ENCODE measurements at regions not wholly inside any gene's neighbourhood (a gene's known extent, or its start where the extent isn't known, plus 50 kb on each side); places are given as distances from the start of the nearest gene placed in this dataset.
"Not testable (repeated sequence)": the region's sequence is repeated elsewhere in the genome, so short reads cannot be mapped to it uniquely, and the experiment has no call there.

DNA sequence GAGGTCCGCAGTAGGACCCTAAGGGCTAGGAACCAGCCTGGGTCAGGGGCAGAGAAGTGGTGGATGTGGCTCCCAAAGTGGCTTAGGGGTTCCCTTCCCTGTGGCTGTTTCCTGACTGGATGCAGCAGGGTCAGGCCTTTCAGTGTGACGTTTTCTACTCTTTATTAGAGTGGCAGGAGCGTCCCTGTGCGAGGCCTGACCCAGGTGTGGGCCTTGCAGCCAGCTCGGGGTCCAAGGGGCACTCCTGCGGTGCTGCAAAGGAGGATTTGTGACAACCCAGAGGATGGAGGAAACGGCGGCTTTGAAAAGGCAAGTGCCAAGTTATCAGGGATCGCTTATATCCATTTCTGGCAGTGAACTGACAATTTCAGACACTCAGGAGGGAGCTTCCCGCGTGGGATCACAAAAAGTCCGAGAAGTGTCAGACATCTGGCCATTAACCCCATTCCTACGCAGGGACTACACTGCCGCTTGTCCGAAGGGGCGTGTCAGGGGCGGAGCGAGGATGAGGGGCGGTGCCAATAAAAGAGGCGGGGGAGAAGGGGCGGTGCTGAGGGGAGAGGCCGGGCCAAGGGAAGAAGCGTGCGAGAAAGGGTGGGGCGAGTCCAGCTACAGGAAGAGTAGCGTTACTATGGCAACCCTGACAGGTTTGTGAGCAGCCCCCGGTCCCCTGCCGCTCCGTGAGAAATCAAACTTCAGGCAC, 98.8 kb upstream of the ZNF722 start:
- WGBS, 2 experiments (ENCODE audit: low coverage in 1 of 2, low lambda C conversion rate in 2 of 2, missing lambda C conversion rate in 2 of 2): 18 to 22% methylated on average over 21 to 29 of the region's 29 CpGs
- Histone ChIP-seq H3F3A (ENCODE audit: insufficient read depth) (no peaks in the 10 kb centered on the region), H3K4me1 (ENCODE audit: insufficient read depth) (no peaks in the 10 kb centered on the region)

DNA sequence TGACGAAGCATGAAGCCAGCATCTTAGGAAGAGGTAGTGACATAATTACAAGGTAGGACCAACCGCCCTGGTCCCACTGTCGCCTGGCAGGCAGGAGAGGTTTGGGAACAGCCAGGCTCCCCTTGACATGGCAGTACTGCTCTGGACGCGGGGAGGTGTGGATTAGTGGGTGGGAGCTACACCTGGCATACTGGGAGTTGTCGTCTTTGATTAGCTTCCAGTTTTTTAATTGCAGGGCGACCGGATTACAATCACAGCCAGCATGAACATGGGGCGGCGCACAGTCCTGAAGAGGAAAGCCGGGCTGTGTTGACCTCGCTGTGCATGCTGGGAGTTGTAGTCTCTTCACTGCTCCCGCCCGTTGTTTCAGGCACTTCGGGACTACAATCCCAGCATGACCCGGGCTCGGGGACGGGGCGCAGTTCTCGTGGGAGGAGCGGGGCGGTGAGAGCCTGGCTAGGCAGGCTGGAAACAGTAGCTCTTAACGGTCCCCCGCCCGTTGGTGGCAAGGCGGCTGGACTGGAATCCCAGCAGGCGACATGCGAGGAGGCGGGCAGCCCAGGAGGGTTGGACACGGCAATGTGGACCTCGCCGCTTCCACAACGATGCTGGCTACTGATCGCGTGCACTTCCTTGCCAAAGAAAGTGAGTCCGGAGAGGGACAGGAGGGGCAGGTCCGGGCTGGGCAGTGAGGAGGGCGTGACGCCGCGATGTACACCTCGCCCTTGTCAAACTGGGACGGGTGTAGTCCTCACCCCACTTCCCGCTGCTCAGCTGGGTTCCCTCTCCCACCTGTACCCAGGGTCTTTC, 98.0 kb upstream of the ZNF722 start:
- Histone ChIP-seq H4K20me1 (ENCODE audit: insufficient read depth) (no peaks in the 10 kb centered on the region), H3F3A (ENCODE audit: insufficient read depth) (no peaks in the 10 kb centered on the region), H3K4me2 (ENCODE audit: unreplicated experiment) (no peak overlapping the region), H3K9me3 (ENCODE audit: low read depth) (no peaks in the 10 kb centered on the region), H3K27ac (no peak overlapping the region), H3K27me3 (replicated peaks; ENCODE audit: insufficient read depth) (no peaks in the 10 kb centered on the region), H3K9me2 (ENCODE audit: insufficient read depth) (no peaks in the 10 kb centered on the region), H3K36me3 (ENCODE audit: low read depth) (no peaks in the 10 kb centered on the region), H3K4me3 (peak overlapping the region; percentile 61), H3K9ac (peak overlapping the region; percentile 28; the same call in 1 of the 2 replicates), H3K79me2 (ENCODE audit: insufficient read depth) (no peaks in the 10 kb centered on the region), H3K4me1 (ENCODE audit: insufficient read depth) (no peaks in the 10 kb centered on the region), H2AFZ (peak overlapping the region; percentile 81)
- TF ChIP-seq EZH2phosphoT487 (IDR thresholded peaks at IDR 0.05; ENCODE audit: insufficient read depth, low read depth) (no peak), EZH2 (IDR thresholded peaks at IDR 0.05; ENCODE audit: insufficient read depth, poor library complexity, severe bottlenecking) (no peak)
- DNase-seq: peak; percentile 74
- 3% methylated on average over 44 of the region's 44 CpGs for WGBS, 2 experiments (ENCODE audit: low coverage in 1 of 2, low lambda C conversion rate in 2 of 2, missing lambda C conversion rate in 2 of 2)
- in situ Hi-C loops (cut with MboI): no loop called here

More for the DNA sequence above, 98.8 kb upstream of the ZNF722 start:
- DNase-seq: peak; percentile 42
- H4K20me1 ChIP-seq (ENCODE audit: insufficient read depth): no peaks in the 10 kb centered on the region
- H3K27ac ChIP-seq: no peak overlapping the region
- peak overlapping the region; percentile 81 for H2AFZ ChIP-seq
- H3K36me3 ChIP-seq (ENCODE audit: low read depth): no peaks in the 10 kb centered on the region
- H3K9me2 ChIP-seq (ENCODE audit: insufficient read depth): no peaks in the 10 kb centered on the region
- no peaks in the 10 kb centered on the region for H3K79me2 ChIP-seq (ENCODE audit: insufficient read depth)
- in situ Hi-C loops (cut with MboI): no loop called here
- no peaks in the 10 kb centered on the region for H3K27me3 ChIP-seq (replicated peaks; ENCODE audit: insufficient read depth)
- peak overlapping the region; percentile 61; the same call in 1 of the 2 replicates for H3K4me3 ChIP-seq
- TF ChIP-seq EZH2phosphoT487 (IDR thresholded peaks at IDR 0.05; ENCODE audit: insufficient read depth, low read depth) (no peak), EZH2 (IDR thresholded peaks at IDR 0.05; ENCODE audit: insufficient read depth, poor library complexity, severe bottlenecking) (no peak)
- no peaks in the 10 kb centered on the region for H3K9me3 ChIP-seq (ENCODE audit: low read depth)
- H3K4me2 ChIP-seq (ENCODE audit: unreplicated experiment): no peak overlapping the region
- H3K9ac ChIP-seq: no peak overlapping the region

DNA sequence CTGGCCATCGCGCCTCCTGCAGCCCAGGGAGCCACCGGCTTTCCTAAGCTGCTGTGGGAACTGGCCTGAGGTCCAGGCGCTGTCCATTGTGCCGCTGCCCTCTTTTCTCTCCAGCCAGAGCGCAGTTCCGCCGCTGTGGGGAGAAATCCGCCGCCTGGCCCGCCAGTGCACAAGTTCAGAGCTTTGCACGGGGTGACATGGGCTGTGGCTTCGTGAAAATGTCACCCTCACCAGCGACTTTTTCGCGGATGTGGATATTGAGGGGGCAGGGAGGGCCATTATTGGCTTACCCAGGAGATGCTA, 97.5 kb upstream of the ZNF722 start:
- DNase-seq; H3K36me3 ChIP-seq (ENCODE audit: low read depth); H3K79me2 ChIP-seq (ENCODE audit: insufficient read depth); H3K4me1 ChIP-seq (ENCODE audit: insufficient read depth); H3K9ac ChIP-seq; H3K27me3 ChIP-seq (replicated peaks; ENCODE audit: insufficient read depth); H3F3A ChIP-seq (ENCODE audit: insufficient read depth); H3K27ac ChIP-seq; H3K4me2 ChIP-seq (ENCODE audit: unreplicated experiment); H3K9me3 ChIP-seq (ENCODE audit: low read depth); H4K20me1 ChIP-seq (ENCODE audit: insufficient read depth); H3K9me2 ChIP-seq (ENCODE audit: insufficient read depth); in situ Hi-C loops (cut with MboI): not testable (repeated sequence)
- Histone ChIP-seq H2AFZ (peak overlapping the region; percentile 81), H3K4me3 (peak overlapping the region; percentile 61)
- WGBS, 2 experiments (ENCODE audit: low coverage in 1 of 2, low lambda C conversion rate in 2 of 2, missing lambda C conversion rate in 2 of 2): 18 to 19% methylated on average over 16 of the region's 16 CpGs

DNA sequence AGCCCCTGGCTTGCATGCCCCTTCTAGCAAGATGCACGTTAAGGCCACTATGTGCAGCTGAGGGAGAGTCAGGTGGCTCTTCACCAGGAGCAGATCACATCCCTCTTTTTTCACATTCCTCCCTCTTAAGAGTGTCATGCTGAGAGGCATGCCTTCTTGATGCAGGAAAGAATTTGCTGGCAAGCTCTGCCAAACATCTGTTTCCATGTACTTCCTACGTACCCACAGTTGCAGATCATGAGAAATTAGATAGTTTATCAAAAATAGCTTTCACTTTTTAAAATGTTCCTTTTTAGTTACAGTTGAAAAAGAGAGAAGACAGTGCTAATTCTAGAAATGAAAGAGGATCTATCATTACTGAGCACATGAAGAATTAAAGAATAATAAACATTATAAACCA, 79.7 kb upstream of the ZNF722 start:
- WGBS, 2 experiments (ENCODE audit: low coverage in 1 of 2, low lambda C conversion rate in 2 of 2, missing lambda C conversion rate in 2 of 2): 3 to 4% methylated on average over 2 of the region's 2 CpGs
- peaks cover 17% of the 10 kb centered on the region for H3K9me3 ChIP-seq (ENCODE audit: low read depth)
- no peak overlapping the region for H3K9ac ChIP-seq
- H3K27me3 ChIP-seq (replicated peaks; ENCODE audit: insufficient read depth): no peaks in the 10 kb centered on the region
- H4K20me1 ChIP-seq (ENCODE audit: insufficient read depth): no peaks in the 10 kb centered on the region
- TF ChIP-seq EZH2phosphoT487 (IDR thresholded peaks at IDR 0.05; ENCODE audit: insufficient read depth, low read depth) (no peak), EZH2 (IDR thresholded peaks at IDR 0.05; ENCODE audit: insufficient read depth, poor library complexity, severe bottlenecking) (no peak)
- no peaks in the 10 kb centered on the region for H3K9me2 ChIP-seq (ENCODE audit: insufficient read depth)
- H3K4me2 ChIP-seq (ENCODE audit: unreplicated experiment): no peak overlapping the region
- no peak for DNase-seq
- no peaks in the 10 kb centered on the region for H3K79me2 ChIP-seq (ENCODE audit: insufficient read depth)
- no peak overlapping the region for H3K27ac ChIP-seq
- H3K36me3 ChIP-seq (ENCODE audit: low read depth): no peaks in the 10 kb centered on the region
- H3K4me3 ChIP-seq: no peak overlapping the region
- no peaks in the 10 kb centered on the region for H3K4me1 ChIP-seq (ENCODE audit: insufficient read depth)
- H3F3A ChIP-seq (ENCODE audit: insufficient read depth): no peaks in the 10 kb centered on the region
- in situ Hi-C loops (cut with MboI): no loop called here
- no peak overlapping the region for H2AFZ ChIP-seq

Measured in GM23248 (cell line).